A549 (cell line): ENCODE measurements at regions not wholly inside any gene's neighbourhood (a gene's known extent, or its start where the extent isn't known, plus 50 kb on each side); places are given as distances from the start of the nearest gene placed in this dataset.

Source experiments
- ATAC-seq, 2 experiments: fragments of 200-7000 bp in 1 of 2; fragments of >200 bp in 1 of 2; cut with Nextera tagmentation in 1 of 2; cut with Tn5 transposase in 1 of 2; 3 replicates each; pipeline versions ENCODE4 v1.8.0 to v1.9.1; 2018 to 2020; ENCODE audit warnings: mild to moderate bottlenecking in 1 of 2, moderate library complexity in 1 of 2
- CTCF ChIA-PET: fragments of 300-600 bp; sonication (Branson Sonifier 250); formaldehyde crosslinking; extraction: SDS; loops from one replicate; lab custom pipeline; 2021; ENCODE audit warnings: antibody characterized with exemption, inconsistent platforms; lab: Yijun Ruan, JAX
- POLR2A ChIA-PET: fragments of 350-600 bp; formaldehyde crosslinking; extraction: SDS; loops from one replicate; lab custom pipeline; 2021; ENCODE audit warnings: antibody characterized with exemption, inconsistent platforms; lab: Yijun Ruan, JAX
- DNase-seq, 2 experiments: peaks; one replicate each; pipeline versions ENCODE4 v3.0.0 to v3.0.0-alpha.2; 2011 to 2016; ENCODE audit warnings: low read depth in 1 of 2, low spot score in 1 of 2
- FAIRE-seq: peaks from 2 replicates; lab custom pipeline; 2011; peaks lifted over from hg19 to GRCh38; lab: Jason Lieb, UNC
- H3K27ac ChIP-seq, 2 experiments: fragments of >200 bp; sonication (Bioruptor Twin); formaldehyde crosslinking; 3 replicates each; pipeline ENCODE4 v1.5.1; 2016 to 2017
- H3K4me1 ChIP-seq: fragments of >200 bp; sonication (Bioruptor Twin); formaldehyde crosslinking; 3 replicates; pipeline ENCODE4 v1.6.1; 2016
- H3K4me2 ChIP-seq: fragments of >200 bp; sonication (Bioruptor Twin); formaldehyde crosslinking; 3 replicates; pipeline ENCODE4 v1.6.1; 2016
- H3K4me3 ChIP-seq: fragments of >200 bp; sonication (Bioruptor Twin); formaldehyde crosslinking; 3 replicates; pipeline ENCODE4 v1.5.1; 2016
- H3K9me3 ChIP-seq: fragments of >200 bp; sonication (Bioruptor Twin); formaldehyde crosslinking; 3 replicates; pipeline ENCODE4 v1.6.1; 2016
- CBX2 ChIP-seq: fragments of 200-600 bp; sonication (generic); IDR thresholded peaks from 2 replicates; pipeline ENCODE4 v1.6.1; 2016; ENCODE audit warnings: low read depth, mild to moderate bottlenecking, borderline replicate concordance
- CEBPB ChIP-seq, 2 experiments: fragments of >200 bp in 1 of 2; sonication (Bioruptor Twin) in 1 of 2; formaldehyde crosslinking in 1 of 2; IDR thresholded peaks; 2 replicates each; pipeline ENCODE4 v1.6.1; 2012 to 2016
- CHD4 ChIP-seq: fragments of 200-600 bp; sonication (generic); IDR thresholded peaks from 2 replicates; pipeline ENCODE4 v1.6.1; 2016; ENCODE audit warnings: antibody characterized with exemption, mild to moderate bottlenecking, borderline replicate concordance
- EHF ChIP-seq: fragments of 250-450 bp; sonication (Bioruptor Pico); IDR thresholded peaks from 2 replicates; pipeline ENCODE4 v1.5.0; 2020; ENCODE audit warnings: mild to moderate bottlenecking
- ESRRA ChIP-seq: fragments of 150-350 bp; IDR thresholded peaks from 2 replicates; pipeline ENCODE4 v1.6.1; 2014; ENCODE audit warnings: mild to moderate bottlenecking, low read length, borderline replicate concordance
- FOSB ChIP-seq: fragments of 250-450 bp; sonication (Bioruptor Pico); IDR thresholded peaks from 2 replicates; pipeline ENCODE4 v1.5.0; 2020; ENCODE audit warnings: mild to moderate bottlenecking, moderate library complexity
- FOSL2 ChIP-seq, 2 experiments: fragments of 450-650 bp in 1 of 2; fragments of >200 bp in 1 of 2; sonication (Bioruptor Twin) in 1 of 2; formaldehyde crosslinking; IDR thresholded peaks; 2 replicates each; pipeline versions ENCODE4 v1.5.0 to v1.6.1; 2016 to 2020; ENCODE audit warnings: mild to moderate bottlenecking in 1 of 2, moderate library complexity in 1 of 2
- GATA3 ChIP-seq: IDR thresholded peaks from 2 replicates; pipeline ENCODE4 v1.6.1; 2012; ENCODE audit warnings: borderline replicate concordance
- HDAC2 ChIP-seq: fragments of 200-600 bp; sonication (generic); IDR thresholded peaks from 2 replicates; pipeline ENCODE4 v1.6.1; 2016
- HEYL ChIP-seq: fragments of 250-450 bp; sonication (Bioruptor Pico); IDR thresholded peaks from 2 replicates; pipeline ENCODE4 v1.8.0; 2021; ENCODE audit warnings: mild to moderate bottlenecking, moderate library complexity
- HOXA7 ChIP-seq: fragments of 250-450 bp; sonication (Bioruptor Pico); IDR thresholded peaks from 2 replicates; pipeline ENCODE4 v1.5.0; 2020; ENCODE audit warnings: mild to moderate bottlenecking, moderate library complexity
- JUN ChIP-seq, 2 experiments: fragments of >200 bp; sonication (Bioruptor Twin); formaldehyde crosslinking; IDR thresholded peaks; 2 replicates in 1 of 2; 3 replicates in 1 of 2; pipeline ENCODE4 v1.6.1; 2016 to 2017
- JUNB ChIP-seq: fragments of >200 bp; sonication (Bioruptor Twin); formaldehyde crosslinking; IDR thresholded peaks from 2 replicates; pipeline ENCODE4 v1.6.1; 2016
- KDM5A ChIP-seq: fragments of 200-600 bp; sonication (generic); IDR thresholded peaks from 2 replicates; pipeline ENCODE4 v1.6.1; 2016; ENCODE audit warnings: antibody characterized with exemption, mild to moderate bottlenecking
- MAFK ChIP-seq: fragments of 450-650 bp; IDR thresholded peaks from 2 replicates; pipeline ENCODE4 v1.6.1; 2014; ENCODE audit not compliant: partially characterized antibody
- NFE2L2 ChIP-seq: fragments of 150-350 bp; conservative IDR thresholded peaks from 2 replicates; pipeline ENCODE4 v1.6.1; 2014; ENCODE audit warnings: low read length
- NPAS2 ChIP-seq: fragments of 250-450 bp; sonication (Bioruptor Pico); IDR thresholded peaks from 2 replicates; pipeline ENCODE4 v1.8.0; 2022; ENCODE audit warnings: mild to moderate bottlenecking, moderate library complexity, borderline replicate concordance
- RAD21 ChIP-seq, 2 experiments: fragments of >200 bp in 1 of 2; sonication (Bioruptor Twin) in 1 of 2; formaldehyde crosslinking in 1 of 2; IDR thresholded peaks in 1 of 2; conservative IDR thresholded peaks in 1 of 2; 2 replicates in 1 of 2; 3 replicates in 1 of 2; pipeline ENCODE4 v1.6.1; 2012 to 2018; ENCODE audit warnings: inconsistent platforms in 1 of 2
- RARB ChIP-seq: fragments of 250-450 bp; sonication (Bioruptor Pico); IDR thresholded peaks from 2 replicates; pipeline ENCODE4 v1.8.0; 2021; ENCODE audit warnings: mild to moderate bottlenecking, moderate library complexity
- RFX5 ChIP-seq: fragments of 450-650 bp; IDR thresholded peaks from 2 replicates; pipeline ENCODE4 v1.7.1; 2014; ENCODE audit warnings: antibody characterized with exemption, mild to moderate bottlenecking, moderate library complexity
- SMC3 ChIP-seq: fragments of >200 bp; sonication (Bioruptor Twin); formaldehyde crosslinking; IDR thresholded peaks from 3 replicates; pipeline ENCODE4 v1.6.1; 2018; ENCODE audit warnings: inconsistent platforms
- SREBF2 ChIP-seq: fragments of 450-650 bp; IDR thresholded peaks from 2 replicates; pipeline ENCODE4 v1.6.1; 2014; ENCODE audit warnings: mild to moderate bottlenecking, moderate library complexity
- TFCP2L1 ChIP-seq: fragments of 250-450 bp; sonication (Bioruptor Pico); IDR thresholded peaks from 2 replicates; pipeline ENCODE4 v1.5.0; 2021; ENCODE audit warnings: mild to moderate bottlenecking
- ZSCAN20 ChIP-seq: fragments of 250-450 bp; sonication (Bioruptor Pico); IDR thresholded peaks from 2 replicates; pipeline ENCODE4 v1.8.0; 2022; ENCODE audit warnings: mild to moderate bottlenecking, moderate library complexity
- WGBS: methylation state at CpG from one replicate; pipeline ENCODE4 v1.1.6; 2017; ENCODE audit errors: missing lambda C conversion rate; 5-methylcytosine and 5-hydroxymethylcytosine counted together
- TF ChIP-seq, protein P1 (sequence below): fragments of 200-600 bp; sonication (generic); IDR thresholded peaks from 2 replicates; pipeline ENCODE4 v1.6.1; 2016; ENCODE audit warnings: antibody characterized with exemption, mild to moderate bottlenecking, moderate library complexity
- TF ChIP-seq, protein P2 (sequence below): fragments of >200 bp; sonication (Bioruptor Twin); formaldehyde crosslinking; IDR thresholded peaks from 2 replicates; pipeline ENCODE4 v1.6.1; 2016
- TF ChIP-seq, protein P3 (sequence below): fragments of 450-650 bp; IDR thresholded peaks from 2 replicates; pipeline ENCODE4 v1.6.1; 2014; ENCODE audit warnings: antibody characterized with exemption

DNA sequence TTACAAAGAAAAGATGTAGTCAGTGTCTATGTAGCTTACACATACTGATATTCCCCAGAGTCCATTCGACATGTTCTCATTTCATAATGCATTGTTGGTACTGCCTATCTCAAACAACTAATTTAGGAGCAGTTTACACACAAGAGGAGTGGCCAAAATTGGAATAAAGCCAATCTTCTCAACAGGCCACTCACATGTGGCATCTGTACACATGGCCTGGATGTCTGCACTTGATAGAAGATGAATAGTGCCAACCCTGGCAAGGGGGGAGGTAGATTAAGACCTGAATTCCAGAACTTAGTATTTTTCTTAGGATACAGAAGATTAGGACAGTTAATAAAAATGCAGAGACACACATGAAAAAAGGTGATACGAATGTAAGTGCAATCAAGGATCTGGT, 125.3 kb upstream of the STARD3NL start:
- CTCF ChIA-PET: no interaction called here
- no peak for ATAC-seq
- Histone ChIP-seq H3K4me3 (no peak overlapping the region), H3K4me1 (0 out of 3 replicates have a peak, but pooled peaks cover 3% of the 10 kb centered on the region), H3K4me2 (no peak overlapping the region), H3K9me3 (peaks cover 16% of the 10 kb centered on the region), H3K27ac (no peak overlapping the region)
- no peak for DNase-seq
- POLR2A ChIA-PET: no interaction called here
- no peak for FAIRE-seq
- WGBS: 61% methylated on average over 2 of the region's 2 CpGs
- TF ChIP-seq JUNB (no peak), CHD4 (no peak), HDAC2 (no peak), MAFK (no peak), JUN (IDR thresholded peaks at IDR 0.05) (no peak), FOSB (no peak)

DNA sequence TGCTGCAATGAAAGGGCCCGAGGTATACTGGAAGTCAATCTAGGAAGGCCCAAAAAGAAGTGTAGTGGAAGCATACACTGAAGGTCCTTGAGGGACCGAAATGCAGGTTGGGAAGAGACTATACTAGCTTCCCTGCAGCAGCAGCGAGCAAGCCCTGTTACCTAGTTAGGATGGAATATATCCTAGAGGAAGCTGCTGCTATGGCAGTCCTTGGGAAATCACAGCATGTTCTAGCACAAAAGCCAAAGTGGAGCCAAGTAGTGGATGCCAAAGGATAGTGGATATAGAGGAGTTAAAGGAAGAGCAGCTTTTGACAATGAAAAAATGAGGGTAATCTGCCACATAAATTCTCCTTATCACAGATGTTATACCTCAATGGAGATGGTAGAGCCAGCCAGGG, 123.8 kb upstream of the STARD3NL start:
- no peak overlapping the region for H3K4me2 ChIP-seq
- no peak for FAIRE-seq
- 0 out of 3 replicates have a peak, but pooled peaks cover 3% of the 10 kb centered on the region for H3K4me1 ChIP-seq
- POLR2A ChIA-PET: no interaction called here
- no peak overlapping the region for H3K27ac ChIP-seq
- H3K9me3 ChIP-seq: peaks cover 6% of the 10 kb centered on the region; the same call in 2 of the 3 replicates
- WGBS: 88% methylated on average over 3 of the region's 3 CpGs
- TF ChIP-seq HOXA7 (no peak), JUN (IDR thresholded peaks at IDR 0.05) (no peak), JUNB (no peak), ESRRA (no peak), EHF (CRISPR knock-in tag) (no peak), FOSL2 (IDR thresholded peaks at IDR 0.05) (no peak), FOSL2 (CRISPR knock-in tag; IDR thresholded peaks at IDR 0.05) (no peak), NPAS2 (CRISPR knock-in tag) (no peak), RFX5 (no peak), CEBPB (IDR thresholded peaks at IDR 0.05) (no peak), HEYL (CRISPR knock-in tag) (no peak), NFE2L2 (no peak), TFCP2L1 (CRISPR knock-in tag) (no peak), SREBF2 (no peak)
- TF ChIP-seq, protein P1, sequence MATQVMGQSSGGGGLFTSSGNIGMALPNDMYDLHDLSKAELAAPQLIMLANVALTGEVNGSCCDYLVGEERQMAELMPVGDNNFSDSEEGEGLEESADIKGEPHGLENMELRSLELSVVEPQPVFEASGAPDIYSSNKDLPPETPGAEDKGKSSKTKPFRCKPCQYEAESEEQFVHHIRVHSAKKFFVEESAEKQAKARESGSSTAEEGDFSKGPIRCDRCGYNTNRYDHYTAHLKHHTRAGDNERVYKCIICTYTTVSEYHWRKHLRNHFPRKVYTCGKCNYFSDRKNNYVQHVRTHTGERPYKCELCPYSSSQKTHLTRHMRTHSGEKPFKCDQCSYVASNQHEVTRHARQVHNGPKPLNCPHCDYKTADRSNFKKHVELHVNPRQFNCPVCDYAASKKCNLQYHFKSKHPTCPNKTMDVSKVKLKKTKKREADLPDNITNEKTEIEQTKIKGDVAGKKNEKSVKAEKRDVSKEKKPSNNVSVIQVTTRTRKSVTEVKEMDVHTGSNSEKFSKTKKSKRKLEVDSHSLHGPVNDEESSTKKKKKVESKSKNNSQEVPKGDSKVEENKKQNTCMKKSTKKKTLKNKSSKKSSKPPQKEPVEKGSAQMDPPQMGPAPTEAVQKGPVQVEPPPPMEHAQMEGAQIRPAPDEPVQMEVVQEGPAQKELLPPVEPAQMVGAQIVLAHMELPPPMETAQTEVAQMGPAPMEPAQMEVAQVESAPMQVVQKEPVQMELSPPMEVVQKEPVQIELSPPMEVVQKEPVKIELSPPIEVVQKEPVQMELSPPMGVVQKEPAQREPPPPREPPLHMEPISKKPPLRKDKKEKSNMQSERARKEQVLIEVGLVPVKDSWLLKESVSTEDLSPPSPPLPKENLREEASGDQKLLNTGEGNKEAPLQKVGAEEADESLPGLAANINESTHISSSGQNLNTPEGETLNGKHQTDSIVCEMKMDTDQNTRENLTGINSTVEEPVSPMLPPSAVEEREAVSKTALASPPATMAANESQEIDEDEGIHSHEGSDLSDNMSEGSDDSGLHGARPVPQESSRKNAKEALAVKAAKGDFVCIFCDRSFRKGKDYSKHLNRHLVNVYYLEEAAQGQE: no peak
- TF ChIP-seq, protein P2, sequence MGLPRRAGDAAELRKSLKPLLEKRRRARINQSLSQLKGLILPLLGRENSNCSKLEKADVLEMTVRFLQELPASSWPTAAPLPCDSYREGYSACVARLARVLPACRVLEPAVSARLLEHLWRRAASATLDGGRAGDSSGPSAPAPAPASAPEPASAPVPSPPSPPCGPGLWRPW: no peak
- no peak overlapping the region for H3K4me3 ChIP-seq
- ATAC-seq: no peak
- DNase-seq: no peak
- CTCF ChIA-PET: interaction anchor here (0.9 kb wide), 1 partner anchor 137 kb away, joined by 3 read pairs; the partner anchor contains the start of gene SFRP4

DNA sequence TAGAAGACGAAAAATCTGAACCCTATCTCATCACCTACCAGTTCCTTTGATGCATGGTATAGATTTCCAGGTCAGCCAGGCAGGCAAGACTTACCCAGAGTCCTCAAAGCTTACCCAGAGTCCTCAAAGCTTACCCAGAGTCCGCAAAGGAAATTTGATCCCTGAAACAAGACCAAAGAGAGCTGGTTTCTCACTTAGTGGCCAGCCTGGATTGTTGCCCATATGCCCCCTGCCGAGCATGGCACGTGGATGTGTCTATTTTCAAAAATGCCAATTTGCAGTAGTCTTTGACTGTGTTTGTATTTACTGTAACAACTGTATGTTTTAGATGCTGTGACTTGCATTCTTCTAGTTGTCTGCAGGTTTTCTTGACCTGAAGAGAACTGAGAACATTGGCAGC, 120.2 kb upstream of the STARD3NL start:
- POLR2A ChIA-PET: no interaction called here
- H3K4me1 ChIP-seq: 0 out of 3 replicates have a peak, but pooled peaks cover 3% of the 10 kb centered on the region
- no peaks in the 10 kb centered on the region for H3K9me3 ChIP-seq
- no peak overlapping the region for H3K4me2 ChIP-seq
- CTCF ChIA-PET: no interaction called here
- no peak overlapping the region for H3K4me3 ChIP-seq
- H3K27ac ChIP-seq: no peak overlapping the region
- no peak for DNase-seq
- FAIRE-seq: no peak
- WGBS: 67% methylated on average over 4 of the region's 4 CpGs
- no peak for TF ChIP-seq GATA3
- no peak for TF ChIP-seq JUN (IDR thresholded peaks at IDR 0.05)
- no peak for TF ChIP-seq RAD21 (conservative IDR thresholded peaks at IDR 0.05 in 1 of 2, IDR thresholded peaks at IDR 0.05 in 1 of 2)
- TF ChIP-seq HOXA7: no peak
- TF ChIP-seq MAFK: no peak
- TF ChIP-seq ZSCAN20 (CRISPR knock-in tag): no peak
- no peak for TF ChIP-seq CBX2
- no peak for TF ChIP-seq KDM5A
- no peak for TF ChIP-seq RARB (CRISPR knock-in tag)
- no peak for TF ChIP-seq SMC3
- no peak for TF ChIP-seq CEBPB (IDR thresholded peaks at IDR 0.05)
- TF ChIP-seq, protein P3, sequence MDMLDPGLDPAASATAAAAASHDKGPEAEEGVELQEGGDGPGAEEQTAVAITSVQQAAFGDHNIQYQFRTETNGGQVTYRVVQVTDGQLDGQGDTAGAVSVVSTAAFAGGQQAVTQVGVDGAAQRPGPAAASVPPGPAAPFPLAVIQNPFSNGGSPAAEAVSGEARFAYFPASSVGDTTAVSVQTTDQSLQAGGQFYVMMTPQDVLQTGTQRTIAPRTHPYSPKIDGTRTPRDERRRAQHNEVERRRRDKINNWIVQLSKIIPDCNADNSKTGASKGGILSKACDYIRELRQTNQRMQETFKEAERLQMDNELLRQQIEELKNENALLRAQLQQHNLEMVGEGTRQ: no peak
- ATAC-seq: no peak
